ENCODE measurements at regions not wholly inside any gene's neighbourhood (a gene's known extent, or its start where the extent isn't known, plus 50 kb on each side); places are given as distances from the start of the nearest gene placed in this dataset.
A peak's percentile ranks its signal among the peaks of the same experiment; 100 is the strongest.
"Not testable (repeated sequence)": the region's sequence is repeated elsewhere in the genome, so short reads cannot be mapped to it uniquely, and the experiment has no call there.

GRCh38 chr1:25171013-25171412, 61.3 kb downstream of the SYF2 start:
- DNase-seq, result not testable (repeated sequence)

GRCh38 chr1:25170439-25170838, 61.9 kb downstream of the SYF2 start:
- DNase-seq, result no peak

DNA sequence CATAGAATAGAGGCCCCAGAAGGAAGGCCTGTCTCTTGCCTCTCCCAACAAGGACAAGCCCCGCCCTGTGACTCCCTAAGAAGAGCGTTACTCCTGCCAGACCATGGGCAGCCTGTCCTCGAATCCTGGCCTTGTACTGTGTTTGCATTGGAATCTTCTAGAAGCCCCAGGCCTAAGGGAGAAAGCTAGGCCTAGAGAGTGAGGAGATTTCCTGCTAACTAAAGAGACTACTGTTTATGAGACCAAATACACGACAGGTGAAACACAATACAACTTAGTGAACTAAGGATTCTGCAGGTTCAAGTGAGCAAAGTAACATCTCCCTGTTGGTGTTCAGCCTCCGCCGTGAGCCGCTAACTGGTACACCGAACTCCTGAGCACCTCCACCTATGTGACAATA, 62.7 kb downstream of the SYF2 start:
- no peak for DNase-seq

DNA sequence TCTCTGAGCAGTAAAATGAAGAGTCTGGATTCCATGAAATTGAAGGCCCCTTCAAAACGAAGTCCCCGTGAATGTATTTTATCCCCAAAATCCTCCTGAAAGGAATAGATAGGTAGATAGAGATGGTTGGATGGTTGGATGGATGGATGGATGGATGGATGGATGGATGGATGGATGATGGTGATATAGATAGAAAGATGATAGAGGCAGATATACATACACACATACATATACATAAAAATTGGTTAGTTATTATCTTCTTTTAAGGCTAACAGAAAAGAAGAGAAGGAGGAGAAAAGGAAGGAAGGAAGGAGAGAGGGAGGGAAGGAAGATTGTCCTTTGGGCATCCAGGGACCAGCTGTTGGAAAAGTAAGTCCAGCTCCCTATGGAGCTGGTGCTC, 63.1 kb downstream of the SYF2 start:
- no peak for DNase-seq

GRCh38 chr1:25168193-25169071, 63.9 kb downstream of the SYF2 start:
- DNase-seq, result no peak

DNA sequence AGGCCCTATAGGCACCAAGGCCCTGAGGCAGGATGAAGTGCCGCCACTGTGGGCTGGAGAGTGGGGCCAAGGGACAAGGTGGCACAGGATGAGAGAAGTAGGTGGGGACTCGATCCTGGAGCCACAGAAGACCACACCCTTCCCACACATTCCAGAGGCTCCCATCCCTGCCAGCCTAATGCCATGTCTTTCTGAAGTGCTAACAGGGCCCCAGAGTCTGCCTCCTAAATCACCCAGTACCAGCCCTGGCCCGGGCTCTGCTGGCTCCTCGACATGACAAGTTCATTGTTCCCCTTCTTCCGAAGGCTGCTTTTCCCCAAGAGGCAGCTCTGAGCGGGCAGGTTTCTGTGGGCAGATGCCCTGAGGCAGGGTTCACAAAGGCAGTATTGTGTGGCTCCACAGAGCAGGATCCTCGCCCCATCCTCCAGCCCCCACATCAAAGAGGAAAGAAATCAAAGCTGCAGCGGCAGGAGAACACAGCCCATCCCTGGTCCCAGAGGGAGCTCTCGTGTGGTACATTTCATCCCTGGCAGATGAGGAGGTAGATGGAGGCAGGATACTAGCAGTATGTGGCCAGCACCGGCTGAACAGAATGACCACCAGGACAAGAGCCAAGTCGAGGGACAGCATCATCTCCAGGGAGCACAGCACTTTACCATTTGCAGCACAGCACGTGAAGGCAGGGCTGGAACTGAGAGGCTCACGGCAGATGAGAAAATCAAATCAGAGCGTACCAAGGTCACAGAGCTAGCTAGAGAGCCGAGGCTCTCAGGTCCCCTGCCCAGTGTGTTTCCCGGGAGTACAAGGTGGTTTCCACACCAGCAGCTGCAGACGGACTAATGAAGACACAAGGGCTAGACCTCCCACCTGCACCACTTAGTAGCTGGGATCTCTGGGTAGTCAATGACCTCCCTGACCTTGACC, 64.8 kb downstream of the SYF2 start:
- DNase-seq, result peak in 19 of 51 donors; percentile 4 to 56 (median 25)

- no peak for DNase-seq
These were observed 65.5 kb downstream of the SYF2 start for GRCh38 chr1:25166847-25167246.

DNA sequence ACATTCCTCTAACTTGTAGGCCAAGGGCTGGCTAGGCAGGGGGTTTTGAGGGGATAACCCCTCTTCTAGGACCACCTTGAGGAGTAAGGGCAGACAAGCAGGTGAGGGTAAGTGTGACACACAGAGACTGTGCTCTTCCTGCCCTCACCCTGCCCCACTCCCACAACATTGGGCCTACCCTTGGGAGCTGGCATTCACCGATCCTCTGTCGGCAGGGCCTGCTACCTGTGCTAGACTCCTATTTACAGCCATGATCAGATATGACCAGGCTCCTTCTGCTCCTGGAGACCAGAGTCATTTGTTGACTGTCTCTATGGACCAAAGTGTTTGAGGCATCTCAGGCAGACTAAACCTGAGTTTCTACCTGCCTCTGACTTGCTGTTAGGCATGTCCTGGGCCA, 68.3 kb downstream of the SYF2 start:
- no peak for DNase-seq

DNA sequence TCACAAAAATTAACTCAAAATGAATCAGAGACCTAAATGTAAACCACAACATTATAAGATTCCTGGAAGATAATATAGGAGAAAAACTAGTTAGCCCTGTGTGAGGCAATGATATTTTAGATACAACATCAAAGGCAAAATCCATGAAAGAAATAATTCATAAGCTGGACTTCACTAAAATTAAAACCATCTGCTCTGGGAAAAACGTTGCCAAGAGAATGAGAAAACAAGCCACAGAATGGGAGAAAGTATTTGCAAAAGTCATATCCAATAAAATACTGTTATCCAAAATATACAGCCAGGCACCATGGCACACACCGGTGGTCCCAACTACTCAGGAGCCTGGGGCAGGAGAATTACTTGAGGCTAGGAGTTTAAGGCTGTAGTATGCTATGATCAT, 70.3 kb downstream of the SYF2 start:
- DNase-seq, result no peak

DNA sequence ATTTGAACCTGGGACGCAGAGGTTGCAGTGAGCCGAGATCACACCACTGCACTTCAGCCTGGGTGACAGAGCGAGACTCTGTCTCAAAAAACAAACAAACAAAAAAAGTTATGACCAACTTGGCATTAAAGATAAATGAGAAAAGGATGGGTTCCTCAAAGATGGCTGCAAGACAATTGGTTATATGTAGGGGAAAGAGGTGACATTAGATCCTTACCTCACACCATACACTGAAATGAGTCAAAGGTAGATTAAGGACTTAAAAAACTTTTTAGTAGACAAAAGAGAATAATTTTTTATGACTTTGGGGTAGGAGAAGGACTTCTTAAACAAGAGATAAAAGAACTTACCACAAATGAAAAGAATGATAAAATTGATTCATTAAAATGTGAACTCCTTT, 74.5 kb downstream of the SYF2 start:
- no peak for DNase-seq

DNA sequence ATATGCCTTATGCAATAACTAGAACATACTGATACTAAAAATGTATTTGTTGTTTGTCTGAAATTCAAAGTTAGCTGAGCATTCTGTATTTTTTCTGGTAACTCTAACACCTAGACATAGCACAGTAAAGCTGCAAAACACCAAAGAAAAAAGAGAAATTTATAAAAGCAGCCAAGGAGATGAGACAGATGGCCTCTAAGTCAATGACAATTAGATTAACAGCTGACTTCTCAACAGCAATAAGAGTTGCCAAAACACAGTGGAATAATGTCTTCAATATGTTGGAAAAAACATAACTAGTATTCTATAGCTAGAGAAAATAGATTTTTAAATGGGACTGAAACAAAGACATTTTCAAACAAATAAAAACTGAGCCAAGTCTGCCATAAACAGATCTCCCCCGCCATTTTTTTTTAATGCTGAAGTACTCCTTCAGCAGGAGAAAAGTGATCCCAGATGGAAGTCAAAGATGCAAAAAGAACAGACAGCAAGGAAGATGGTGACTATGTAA, 81.3 kb downstream of the SYF2 start:
- DNase-seq, result no peak

GRCh38 chr1:25148673-25149300, 83.5 kb downstream of the SYF2 start:
- DNase-seq, result no peak

GRCh38 chr1:25146451-25146855, 85.8 kb downstream of the SYF2 start:
- peak in 4 of 51 donors; percentile 6 to 10 (median 10) for DNase-seq

DNA sequence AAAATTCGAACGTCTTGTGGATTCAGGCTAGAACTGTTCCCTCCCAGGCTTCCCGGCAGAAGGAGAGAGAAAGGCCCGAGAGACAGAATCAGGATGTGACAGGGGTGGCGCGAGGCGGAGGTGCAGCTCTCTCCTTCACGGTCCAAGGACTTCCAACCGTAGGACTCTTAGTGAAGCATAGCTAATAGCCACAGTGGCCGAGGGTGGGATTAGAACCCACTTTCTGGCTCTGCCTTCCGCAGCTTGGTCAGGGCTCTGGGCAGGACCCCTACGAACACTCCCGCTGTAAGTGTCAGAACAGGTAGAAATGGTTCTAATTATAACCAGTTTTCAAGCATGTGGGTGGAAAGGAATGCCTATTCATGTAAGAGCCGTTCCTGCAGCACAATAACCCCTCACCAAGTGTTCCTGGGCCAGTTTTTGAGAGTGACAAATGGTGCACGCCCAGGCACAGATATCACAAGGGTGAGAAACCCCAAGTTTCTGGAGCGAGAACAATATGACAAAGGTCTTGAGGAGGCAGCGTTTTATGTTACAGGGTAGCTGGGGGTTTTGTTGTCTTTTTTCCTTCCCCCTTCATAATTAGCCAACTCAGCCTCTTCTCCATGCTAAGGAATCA, 86.4 kb downstream of the SYF2 start:
- DNase-seq, result no peak

DNA sequence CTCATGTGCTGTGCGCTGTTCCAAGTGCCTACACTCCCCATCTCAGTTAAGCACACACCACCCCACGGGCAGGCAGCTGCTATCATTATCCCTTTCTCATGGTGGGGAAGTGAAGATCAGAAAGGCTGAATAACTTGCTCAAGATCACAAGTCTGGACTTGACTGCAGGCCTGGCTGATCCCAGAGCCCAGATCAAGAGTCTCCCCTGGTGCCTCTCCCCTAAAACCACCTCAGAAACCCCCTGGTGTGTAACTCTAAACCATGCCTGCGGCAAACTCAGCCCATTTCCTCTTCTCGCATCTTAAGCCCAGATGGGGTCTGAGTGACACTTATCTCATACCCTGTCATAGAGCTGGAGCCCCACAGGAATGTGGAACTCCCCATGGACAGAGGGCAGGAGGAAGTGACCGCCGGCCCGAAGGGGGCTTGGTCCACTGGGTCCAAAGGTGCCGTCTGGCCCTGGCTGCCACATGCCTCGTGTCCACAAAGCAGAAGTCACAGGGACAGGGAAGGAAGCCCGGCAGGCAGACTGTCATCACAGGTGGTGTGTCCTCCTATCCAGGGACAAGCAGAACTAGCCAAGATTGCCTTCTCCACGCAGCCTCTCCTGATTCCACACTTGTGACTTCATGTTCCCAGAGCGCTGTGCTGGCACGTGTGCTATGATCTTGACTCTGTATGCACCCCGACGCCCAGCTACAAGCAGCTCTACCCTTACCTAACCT, 92.1 kb downstream of the SYF2 start:
- DNase-seq, result peak in 5 of 51 donors; percentile 8 to 19 (median 10)

DNA sequence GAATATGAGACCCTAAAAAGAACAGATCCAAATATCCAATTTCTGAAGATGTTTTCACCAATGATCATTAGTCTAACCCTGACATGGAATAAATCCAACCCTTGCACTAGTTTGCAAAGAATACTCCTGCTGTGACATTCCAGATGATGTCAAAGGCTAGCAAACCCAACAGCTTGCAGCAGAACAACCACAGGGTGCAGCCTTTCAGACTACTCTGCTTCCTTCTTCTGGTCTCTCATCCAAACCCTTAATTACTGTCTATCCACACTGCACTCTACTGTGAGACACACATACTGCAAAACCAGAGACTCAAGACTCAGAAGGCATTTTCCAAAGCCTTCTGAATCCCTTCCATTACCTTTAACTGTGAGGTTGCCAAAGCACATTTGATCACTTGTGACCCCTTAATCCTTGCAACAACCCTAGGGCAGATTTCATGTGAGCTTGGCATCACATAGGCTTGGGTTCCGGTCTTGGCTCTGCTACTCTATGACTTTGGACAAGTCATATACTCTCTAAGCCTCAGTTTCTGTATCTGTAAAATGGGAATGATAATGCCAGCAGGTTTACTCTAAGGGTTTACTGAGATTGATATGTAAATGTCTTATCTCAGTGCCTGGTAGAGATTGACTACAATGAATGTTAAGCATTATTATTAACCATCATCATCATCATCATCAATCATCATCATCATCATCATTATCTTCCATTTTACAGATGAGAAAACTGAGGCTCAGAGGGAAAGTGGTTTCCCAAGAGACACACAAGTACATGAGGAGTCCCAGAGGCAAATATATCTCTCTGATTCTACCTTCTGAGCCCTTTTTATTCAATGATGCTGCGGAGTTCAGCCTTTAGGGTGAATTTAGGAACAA, 94.5 kb downstream of the SYF2 start:
- DNase-seq, result no peak

DNA sequence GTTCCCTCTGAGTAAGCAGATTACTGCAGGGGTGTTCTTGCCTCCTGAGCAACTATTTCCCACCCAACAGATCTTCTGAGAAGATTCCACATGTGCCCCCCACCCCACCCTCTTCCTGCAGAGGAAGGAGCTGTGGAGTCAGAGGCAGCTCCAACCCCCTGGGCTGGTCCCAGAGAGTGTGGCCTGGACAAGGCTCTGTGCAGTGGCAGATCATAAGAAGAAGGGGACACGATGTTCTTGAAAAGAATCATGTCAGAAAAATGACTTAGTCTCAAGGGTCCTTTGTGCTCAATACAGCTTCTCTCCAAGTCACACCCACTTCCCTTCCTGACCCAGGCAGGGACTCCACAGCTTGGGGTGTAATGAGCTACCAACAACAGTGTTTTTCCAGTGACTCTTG, 95.2 kb downstream of the SYF2 start:
- DNase-seq, result no peak

- DNase-seq, result no peak
These were observed 96.4 kb downstream of the SYF2 start for GRCh38 chr1:25135909-25136308.

DNA sequence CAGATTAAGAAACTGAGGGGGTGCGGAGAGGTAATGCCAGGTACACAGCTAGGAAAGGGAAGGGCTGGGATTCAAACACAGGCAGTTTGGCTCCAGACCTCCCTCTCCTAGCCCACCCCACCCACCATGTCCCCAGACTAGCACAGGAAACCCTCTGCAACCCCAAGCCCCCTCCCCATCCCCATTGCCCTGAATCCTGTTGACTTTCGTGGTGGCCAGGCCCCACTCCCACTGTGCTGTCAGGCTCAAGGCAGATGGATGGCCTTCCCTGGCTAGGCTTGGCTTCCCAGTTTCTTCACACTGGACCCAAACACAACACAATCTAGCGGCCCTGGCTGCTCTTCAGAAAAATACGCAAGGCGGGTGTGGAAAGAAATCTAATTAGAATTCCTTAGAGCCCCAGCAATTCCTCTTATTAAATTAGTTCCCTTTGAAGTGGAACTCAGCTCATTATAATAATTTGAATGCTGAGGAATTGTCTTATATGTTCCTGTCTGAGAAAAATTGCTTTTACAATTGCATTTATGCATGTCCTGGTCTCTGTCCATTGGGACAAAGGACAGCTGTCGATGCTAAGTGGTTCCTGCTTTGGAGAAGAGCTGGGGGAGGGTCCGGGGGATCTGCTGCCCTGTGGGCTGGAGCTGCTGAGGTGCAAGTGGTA, 97.4 kb downstream of the SYF2 start:
- DNase-seq, result no peak

Data from hypothalamus (tissue), 51 donors.